GM18907 (cell line): ENCODE measurements at regions not wholly inside any gene's neighbourhood (a gene's known extent, or its start where the extent isn't known, plus 50 kb on each side); places are given as distances from the start of the nearest gene placed in this dataset.
A peak's percentile ranks its signal among the peaks of the same experiment; 100 is the strongest.

Experiments used
- ATAC-seq: cut with Tn5 transposase; IDR thresholded peaks from one replicate; pipeline ENCODE4 v1.9.1; 2021; ENCODE audit warnings: mild to moderate bottlenecking, moderate library complexity; ENCODE audit not compliant: unreplicated experiment

GRCh38 chr3:87175732-87176131 lies 51.4 kb upstream of the CHMP2B start:
- no peak for ATAC-seq

GRCh38 chr3:87173776-87174175 lies 53.3 kb upstream of the CHMP2B start:
- ATAC-seq = no peak

GRCh38 chr3:87173071-87173470 lies 54.0 kb upstream of the CHMP2B start:
- ATAC-seq = no peak

GRCh38 chr3:87167628-87168456 lies 59.3 kb upstream of the CHMP2B start:
- peak; percentile 92 for ATAC-seq

- no peak for ATAC-seq
These were observed 62.9 kb upstream of the CHMP2B start for GRCh38 chr3:87164245-87164644.

GRCh38 chr3:87161851-87162250 lies 65.3 kb upstream of the CHMP2B start:
- ATAC-seq = no peak

GRCh38 chr3:87161417-87161816 lies 65.7 kb upstream of the CHMP2B start:
- ATAC-seq = no peak

GRCh38 chr3:87161013-87161412 lies 66.1 kb upstream of the CHMP2B start:
- no peak for ATAC-seq

- no peak for ATAC-seq
These were observed 68.3 kb upstream of the CHMP2B start for GRCh38 chr3:87158823-87159222.

GRCh38 chr3:87148020-87148419 lies 79.1 kb upstream of the CHMP2B start:
- ATAC-seq = no peak

GRCh38 chr3:87147562-87147961 lies 79.5 kb upstream of the CHMP2B start:
- no peak for ATAC-seq

- peak; percentile 66 for ATAC-seq
These were observed 81.6 kb upstream of the CHMP2B start for GRCh38 chr3:87145553-87145952.

- ATAC-seq = no peak
These were observed 91.0 kb upstream of the CHMP2B start for GRCh38 chr3:87136066-87136596.

- no peak for ATAC-seq
These were observed 91.7 kb upstream of the CHMP2B start for GRCh38 chr3:87135412-87135811.

GRCh38 chr3:87132801-87133200 lies 94.3 kb upstream of the CHMP2B start:
- no peak for ATAC-seq

- ATAC-seq = no peak
These were observed 99.1 kb upstream of the CHMP2B start for GRCh38 chr3:87128006-87128405.

GRCh38 chr3:87127281-87127680 lies 99.8 kb upstream of the CHMP2B start:
- ATAC-seq = no peak

- ATAC-seq = no peak
These were observed 100.8 kb upstream of the CHMP2B start for GRCh38 chr3:87126321-87126720.

- no peak for ATAC-seq
These were observed 102.0 kb upstream of the CHMP2B start for GRCh38 chr3:87125116-87125515.

GRCh38 chr3:87122766-87123165 lies 104.3 kb upstream of the CHMP2B start:
- ATAC-seq = no peak

GRCh38 chr3:87121856-87122255 lies 105.3 kb upstream of the CHMP2B start:
- ATAC-seq = no peak

GRCh38 chr3:87120881-87121280 lies 106.2 kb upstream of the CHMP2B start:
- ATAC-seq = no peak

- no peak for ATAC-seq
These were observed 106.9 kb upstream of the CHMP2B start for GRCh38 chr3:87120236-87120635.
